Breast epithelium (tissue), 3 donors: ENCODE measurements at regions not wholly inside any gene's neighbourhood (a gene's known extent, or its start where the extent isn't known, plus 50 kb on each side); places are given as distances from the start of the nearest gene placed in this dataset.

ENCODE experiments used
- POLR2A ChIP-seq: fragments of 450-650 bp; IDR thresholded peaks from one replicate; pipeline ENCODE4 v1.6.1; 2016; ENCODE audit warnings: antibody characterized with exemption, mild to moderate bottlenecking, moderate library complexity
- TF ChIP-seq, protein P1 (sequence below), 3 donors: fragments of 450-650 bp; IDR thresholded peaks; one replicate each; pipeline ENCODE4 v1.5.1; 2016 to 2017; ENCODE audit warnings: antibody characterized with exemption in 3 of 3, mild to moderate bottlenecking in 3 of 3, moderate library complexity in 3 of 3

DNA sequence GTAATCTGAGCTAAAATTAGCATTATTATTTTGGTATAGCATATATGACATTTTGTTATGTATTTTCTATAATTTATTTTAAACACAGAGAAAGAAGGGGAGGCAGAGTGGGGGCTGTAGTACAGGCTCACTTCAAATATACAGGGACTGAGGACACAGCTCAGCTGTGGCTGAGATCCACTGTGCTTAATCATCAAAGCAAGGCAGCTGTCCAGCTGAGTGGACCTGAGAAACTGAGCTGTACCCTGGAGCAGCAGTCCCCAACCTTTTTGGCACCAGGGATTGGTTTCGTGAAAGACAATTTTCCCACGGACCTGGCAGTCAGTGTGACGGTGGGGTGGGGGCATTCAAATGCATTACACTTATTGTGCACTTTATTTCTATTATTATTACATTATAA, 687.2 kb downstream of the RNF144A start:
- TF ChIP-seq POLR2A: no peak
- TF ChIP-seq, protein P1, sequence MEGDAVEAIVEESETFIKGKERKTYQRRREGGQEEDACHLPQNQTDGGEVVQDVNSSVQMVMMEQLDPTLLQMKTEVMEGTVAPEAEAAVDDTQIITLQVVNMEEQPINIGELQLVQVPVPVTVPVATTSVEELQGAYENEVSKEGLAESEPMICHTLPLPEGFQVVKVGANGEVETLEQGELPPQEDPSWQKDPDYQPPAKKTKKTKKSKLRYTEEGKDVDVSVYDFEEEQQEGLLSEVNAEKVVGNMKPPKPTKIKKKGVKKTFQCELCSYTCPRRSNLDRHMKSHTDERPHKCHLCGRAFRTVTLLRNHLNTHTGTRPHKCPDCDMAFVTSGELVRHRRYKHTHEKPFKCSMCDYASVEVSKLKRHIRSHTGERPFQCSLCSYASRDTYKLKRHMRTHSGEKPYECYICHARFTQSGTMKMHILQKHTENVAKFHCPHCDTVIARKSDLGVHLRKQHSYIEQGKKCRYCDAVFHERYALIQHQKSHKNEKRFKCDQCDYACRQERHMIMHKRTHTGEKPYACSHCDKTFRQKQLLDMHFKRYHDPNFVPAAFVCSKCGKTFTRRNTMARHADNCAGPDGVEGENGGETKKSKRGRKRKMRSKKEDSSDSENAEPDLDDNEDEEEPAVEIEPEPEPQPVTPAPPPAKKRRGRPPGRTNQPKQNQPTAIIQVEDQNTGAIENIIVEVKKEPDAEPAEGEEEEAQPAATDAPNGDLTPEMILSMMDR (IDR thresholded peaks at IDR 0.05): no peak
